GM19035 (cell line): ENCODE measurements at regions not wholly inside any gene's neighbourhood (a gene's known extent, or its start where the extent isn't known, plus 50 kb on each side); places are given as distances from the start of the nearest gene placed in this dataset.
"Not testable (repeated sequence)": the region's sequence is repeated elsewhere in the genome, so short reads cannot be mapped to it uniquely, and the experiment has no call there.

Experiments
- ATAC-seq: cut with Tn5 transposase; IDR thresholded peaks from one replicate; pipeline ENCODE4 v1.9.1; 2021; ENCODE audit not compliant: unreplicated experiment

DNA sequence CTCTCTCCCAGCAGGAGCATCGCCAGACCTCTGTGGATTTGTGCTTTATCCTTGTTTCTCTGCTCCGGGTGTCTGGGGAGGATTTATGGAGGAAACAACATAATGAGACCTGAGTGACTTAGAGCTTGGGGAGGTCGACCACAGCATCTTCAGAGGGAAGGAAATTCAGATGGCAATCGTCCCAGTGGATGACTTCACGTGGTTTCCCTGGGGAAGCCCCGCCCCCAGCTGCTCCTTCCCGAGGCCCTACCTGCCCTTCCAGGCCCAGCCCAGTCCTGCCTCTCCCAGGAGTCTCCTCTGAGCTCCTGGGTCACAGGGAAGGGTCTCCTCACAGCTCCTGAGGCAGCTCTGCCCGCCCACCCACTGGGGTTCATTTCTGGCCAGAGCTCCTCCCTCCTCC lies 430.3 kb upstream of the SULF2 start:
- no peak for ATAC-seq

DNA sequence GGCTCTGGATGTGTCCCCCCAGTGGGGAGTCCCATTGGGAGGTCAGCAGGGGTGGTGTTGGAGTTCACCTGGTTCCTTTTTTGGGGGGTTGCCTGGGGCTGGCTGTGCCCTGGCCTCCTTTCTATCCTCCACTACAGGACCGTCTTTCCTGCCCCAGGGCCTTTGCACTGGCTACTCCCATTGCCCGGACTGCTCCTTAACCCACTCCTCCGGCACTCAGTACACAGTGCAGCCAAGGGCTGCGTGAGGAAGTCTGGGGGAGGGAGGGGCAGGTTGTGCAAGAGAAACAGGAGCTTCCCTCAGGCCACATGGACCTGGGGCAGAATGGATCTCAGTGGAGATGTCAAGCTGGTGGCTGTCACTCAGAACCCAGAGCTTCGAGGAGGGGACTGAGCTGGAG lies 429.3 kb upstream of the SULF2 start:
- ATAC-seq: no peak

- ATAC-seq: not testable (repeated sequence)
Observed at GRCh38 chr20:48213635-48214034, 428.4 kb upstream of the SULF2 start.

- no peak for ATAC-seq
Observed at GRCh38 chr20:48212806-48213509, 427.7 kb upstream of the SULF2 start.

GRCh38 chr20:48211847-48212246 lies 426.6 kb upstream of the SULF2 start:
- no peak for ATAC-seq

DNA sequence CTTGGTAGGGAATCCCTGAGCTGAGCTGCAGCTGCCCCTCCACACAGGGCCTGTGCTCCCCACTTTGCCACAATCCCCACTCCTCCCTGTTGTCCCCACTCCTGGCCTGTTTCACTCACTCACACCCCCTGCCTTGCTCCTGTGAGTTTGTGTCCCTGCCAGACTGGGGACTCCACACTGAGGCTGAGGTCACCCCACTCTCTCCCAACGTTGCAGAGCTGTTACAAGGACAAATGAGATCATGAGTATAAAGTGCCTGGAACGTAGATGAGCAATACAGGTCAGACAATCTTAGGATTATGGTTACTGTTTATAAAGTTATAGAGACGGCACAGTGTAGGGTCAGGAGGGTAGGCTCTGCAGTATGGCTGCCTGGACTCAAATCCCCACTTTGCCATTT lies 426.0 kb upstream of the SULF2 start:
- ATAC-seq: no peak

GRCh38 chr20:48210111-48211027 lies 425.1 kb upstream of the SULF2 start:
- no peak for ATAC-seq

GRCh38 chr20:48209102-48209501 lies 423.8 kb upstream of the SULF2 start:
- ATAC-seq: no peak

DNA sequence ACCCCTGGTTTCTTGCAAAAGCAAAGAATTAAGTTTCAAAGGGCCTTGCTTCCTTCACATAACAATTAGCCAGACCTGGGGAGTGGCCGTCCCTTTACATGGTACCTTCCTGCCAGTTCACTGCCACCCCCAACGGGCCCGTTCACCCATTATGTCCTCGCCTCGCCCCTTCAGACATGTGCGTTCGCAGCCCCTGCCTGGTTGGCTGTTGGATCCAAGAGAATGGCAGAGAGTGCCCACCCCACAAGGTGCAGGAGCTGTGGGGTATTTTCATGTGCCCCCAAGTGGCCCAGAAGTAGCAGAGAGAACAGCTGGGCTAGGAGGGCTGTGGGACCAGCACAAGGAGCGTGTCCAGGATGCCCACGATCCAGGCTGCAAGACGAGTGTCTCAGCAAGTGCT lies 422.9 kb upstream of the SULF2 start:
- ATAC-seq: no peak

DNA sequence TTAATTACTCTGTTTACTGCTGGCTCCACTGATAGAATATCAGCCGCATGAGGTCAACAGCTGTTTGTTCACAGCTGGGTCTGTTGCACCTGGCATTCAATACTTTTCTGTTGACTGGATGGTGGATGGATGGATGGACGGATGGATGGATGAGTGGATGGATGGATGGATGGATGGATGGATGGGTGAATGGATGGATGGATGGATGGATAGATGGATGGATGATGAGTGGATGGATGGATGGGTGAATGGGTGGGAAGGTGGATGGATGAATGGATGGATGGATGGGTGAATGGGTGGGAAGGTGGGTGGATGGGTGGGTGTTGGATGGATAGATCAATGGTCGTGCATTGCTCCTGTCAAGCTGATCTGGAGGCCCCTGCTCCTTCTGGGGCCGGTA lies 422.2 kb upstream of the SULF2 start:
- no peak for ATAC-seq

GRCh38 chr20:48205786-48206185 lies 420.5 kb upstream of the SULF2 start:
- ATAC-seq: no peak

DNA sequence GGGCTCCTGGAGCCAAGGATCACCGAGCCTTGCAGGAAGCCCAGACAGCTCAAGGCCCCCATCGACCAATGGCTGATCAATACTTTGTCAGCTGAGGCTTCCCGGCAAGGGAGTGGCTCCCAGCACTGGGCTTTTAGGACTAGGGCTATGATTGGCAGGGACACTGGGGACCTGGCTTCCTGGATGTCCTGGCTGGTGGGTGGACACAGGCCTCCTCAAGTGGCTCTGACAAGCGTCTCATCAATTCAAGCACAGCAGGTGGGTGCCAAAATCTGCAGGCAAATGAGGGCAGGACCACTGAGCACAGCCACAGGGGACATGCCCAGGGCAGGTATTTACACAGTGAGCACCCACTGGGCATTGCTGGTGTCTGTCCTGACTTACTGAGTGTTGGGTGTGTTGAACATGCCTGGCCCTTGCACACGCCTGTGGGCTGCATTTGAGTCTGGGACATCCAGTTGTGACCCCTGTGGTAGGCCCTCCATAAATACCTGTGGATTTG lies 420.1 kb upstream of the SULF2 start:
- ATAC-seq: no peak

GRCh38 chr20:48204499-48204898 lies 419.2 kb upstream of the SULF2 start:
- no peak for ATAC-seq

- ATAC-seq: no peak
Observed at GRCh38 chr20:48203252-48203651, 418.0 kb upstream of the SULF2 start.

GRCh38 chr20:48202334-48203113 lies 417.2 kb upstream of the SULF2 start:
- ATAC-seq: no peak

DNA sequence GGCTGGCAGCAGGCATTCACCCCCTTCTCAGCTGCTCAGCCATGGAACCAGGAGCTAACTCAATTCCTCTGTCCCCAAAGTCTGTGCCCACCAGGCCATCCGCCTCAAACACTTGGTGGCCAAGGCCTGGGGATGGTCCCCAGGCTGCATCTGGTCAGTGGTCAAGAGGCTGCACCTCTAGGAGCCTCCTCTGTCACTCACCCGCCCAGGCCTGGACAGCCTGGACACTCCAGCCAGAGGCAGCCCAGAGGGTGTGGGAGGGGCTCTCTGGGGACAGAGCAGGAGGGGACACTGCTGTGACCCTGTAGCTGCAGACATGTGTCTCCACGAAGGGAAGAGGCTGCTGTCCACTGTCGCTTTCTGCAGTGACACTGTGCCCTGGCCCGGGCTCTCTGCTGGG lies 416.6 kb upstream of the SULF2 start:
- no peak for ATAC-seq

DNA sequence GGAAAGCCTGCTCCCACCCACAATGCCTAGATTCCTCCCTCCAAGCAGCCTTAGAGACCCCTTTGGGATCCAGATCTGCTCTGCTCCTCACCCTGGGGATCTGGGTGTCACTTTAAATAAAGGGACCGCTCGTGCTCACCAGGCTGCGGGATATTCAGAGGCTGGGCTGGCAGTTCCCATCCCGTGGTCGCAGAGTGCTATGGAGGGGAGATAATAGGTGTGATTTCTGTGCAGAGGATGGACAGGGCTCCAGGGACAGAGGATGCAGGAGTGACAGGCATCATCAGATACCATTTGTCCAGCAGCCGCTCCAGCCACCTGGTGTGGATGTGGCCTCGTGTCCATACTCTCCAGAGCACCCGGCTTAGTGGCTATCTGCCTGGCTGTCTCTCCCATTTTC lies 415.9 kb upstream of the SULF2 start:
- no peak for ATAC-seq

DNA sequence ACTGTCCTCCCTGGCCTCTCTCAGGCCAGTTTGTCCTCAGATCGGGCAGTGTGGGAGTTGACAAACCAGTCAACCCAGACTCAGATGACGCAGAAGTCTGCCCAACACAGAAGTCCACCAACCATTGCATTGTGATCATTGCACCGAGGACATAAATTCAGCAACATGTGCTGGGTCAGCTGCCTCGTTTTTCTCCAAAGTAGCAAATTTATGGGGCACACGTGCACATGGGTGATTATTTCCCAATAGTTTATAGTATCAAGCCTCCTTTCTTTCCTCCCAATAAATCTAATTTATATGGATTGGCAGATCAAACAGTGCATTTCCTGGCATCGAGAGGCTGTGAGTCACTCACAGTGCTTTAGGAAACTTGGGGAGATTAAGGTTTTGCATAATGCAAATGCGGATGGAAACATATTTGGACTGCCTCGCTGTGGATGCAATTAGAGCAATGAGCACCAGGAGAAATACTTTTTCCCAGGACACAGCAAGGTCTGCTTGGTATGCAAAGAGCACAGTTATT lies 413.7 kb upstream of the SULF2 start:
- no peak for ATAC-seq

- no peak for ATAC-seq
Observed at GRCh38 chr20:48197066-48197465, 411.8 kb upstream of the SULF2 start.

DNA sequence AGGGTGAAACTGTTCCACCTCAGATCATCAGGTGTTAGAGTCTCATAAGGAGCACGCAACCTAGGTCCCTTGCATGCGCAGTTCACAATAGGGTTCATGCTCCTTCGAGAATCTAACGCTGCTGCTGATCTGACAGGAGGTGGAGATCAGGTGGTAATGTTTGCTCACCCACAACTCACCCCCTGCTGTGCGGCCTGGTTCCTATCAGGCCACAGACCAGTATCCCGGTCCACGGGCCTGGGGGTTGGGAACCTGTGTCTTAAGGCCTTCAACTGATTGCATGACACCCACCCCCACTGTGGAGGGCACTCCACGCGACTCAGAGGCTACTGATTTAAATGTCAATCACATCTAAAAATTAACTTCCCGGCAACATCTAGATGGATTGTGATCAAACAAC lies 411.2 kb upstream of the SULF2 start:
- ATAC-seq: no peak

DNA sequence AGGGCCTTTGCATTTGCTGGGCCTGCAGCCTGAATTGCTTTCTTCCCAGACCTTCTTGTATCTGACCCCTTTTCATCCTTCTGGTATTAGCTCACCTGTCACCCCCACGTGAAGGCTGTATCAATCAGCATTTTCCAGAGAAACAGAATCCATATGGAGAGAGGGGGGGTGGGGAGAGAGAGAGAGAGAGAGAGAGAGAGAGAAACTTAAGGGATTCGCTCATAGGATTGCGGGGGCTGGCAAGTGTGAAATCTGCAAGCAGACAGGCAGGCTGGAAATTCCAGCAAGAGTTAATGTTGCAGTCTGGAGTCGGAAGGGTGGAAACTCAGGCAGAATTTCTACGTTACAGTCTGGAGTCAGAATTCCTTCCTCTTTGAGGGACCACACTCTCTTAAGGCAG lies 410.7 kb upstream of the SULF2 start:
- ATAC-seq: no peak
